Breast epithelium (tissue), 3 donors: ENCODE measurements at regions not wholly inside any gene's neighbourhood (a gene's known extent, or its start where the extent isn't known, plus 50 kb on each side); places are given as distances from the start of the nearest gene placed in this dataset.

Experiments used
- POLR2A ChIP-seq: fragments of 450-650 bp; IDR thresholded peaks from one replicate; pipeline ENCODE4 v1.6.1; 2016; ENCODE audit warnings: antibody characterized with exemption, mild to moderate bottlenecking, moderate library complexity
- TF ChIP-seq, protein P1 (sequence below), 3 donors: fragments of 450-650 bp; IDR thresholded peaks; one replicate each; pipeline ENCODE4 v1.5.1; 2016 to 2017; ENCODE audit warnings: antibody characterized with exemption in 3 of 3, mild to moderate bottlenecking in 3 of 3, moderate library complexity in 3 of 3

DNA sequence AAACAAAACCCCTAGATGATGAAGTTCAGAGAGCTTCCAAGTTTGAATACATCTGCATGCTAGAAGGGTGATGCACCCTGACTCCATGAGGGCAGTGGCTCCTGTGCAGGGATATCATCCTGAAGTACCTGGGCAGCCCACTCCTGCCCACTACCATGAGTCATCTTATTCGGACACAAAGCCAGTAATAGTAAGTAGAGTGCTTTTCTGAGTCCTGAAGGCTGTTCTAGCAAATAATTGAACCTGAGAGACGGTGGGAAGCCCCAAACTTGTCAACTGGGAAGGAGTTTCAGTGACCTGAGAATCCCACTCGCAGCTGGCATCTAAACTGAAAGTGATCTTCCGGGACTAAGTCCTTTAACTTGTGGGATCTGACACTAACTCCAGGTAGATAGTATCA is 152.9 kb upstream of the COL21A1 start:
- TF ChIP-seq, protein P1, sequence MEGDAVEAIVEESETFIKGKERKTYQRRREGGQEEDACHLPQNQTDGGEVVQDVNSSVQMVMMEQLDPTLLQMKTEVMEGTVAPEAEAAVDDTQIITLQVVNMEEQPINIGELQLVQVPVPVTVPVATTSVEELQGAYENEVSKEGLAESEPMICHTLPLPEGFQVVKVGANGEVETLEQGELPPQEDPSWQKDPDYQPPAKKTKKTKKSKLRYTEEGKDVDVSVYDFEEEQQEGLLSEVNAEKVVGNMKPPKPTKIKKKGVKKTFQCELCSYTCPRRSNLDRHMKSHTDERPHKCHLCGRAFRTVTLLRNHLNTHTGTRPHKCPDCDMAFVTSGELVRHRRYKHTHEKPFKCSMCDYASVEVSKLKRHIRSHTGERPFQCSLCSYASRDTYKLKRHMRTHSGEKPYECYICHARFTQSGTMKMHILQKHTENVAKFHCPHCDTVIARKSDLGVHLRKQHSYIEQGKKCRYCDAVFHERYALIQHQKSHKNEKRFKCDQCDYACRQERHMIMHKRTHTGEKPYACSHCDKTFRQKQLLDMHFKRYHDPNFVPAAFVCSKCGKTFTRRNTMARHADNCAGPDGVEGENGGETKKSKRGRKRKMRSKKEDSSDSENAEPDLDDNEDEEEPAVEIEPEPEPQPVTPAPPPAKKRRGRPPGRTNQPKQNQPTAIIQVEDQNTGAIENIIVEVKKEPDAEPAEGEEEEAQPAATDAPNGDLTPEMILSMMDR (IDR thresholded peaks at IDR 0.05), result no peak
- no peak for TF ChIP-seq POLR2A
